B cell (primary cell): ENCODE measurements at regions not wholly inside any gene's neighbourhood (a gene's known extent, or its start where the extent isn't known, plus 50 kb on each side); places are given as distances from the start of the nearest gene placed in this dataset.
A peak's percentile ranks its signal among the peaks of the same experiment; 100 is the strongest.

Experiments used
- ATAC-seq: fragments of 200-7000 bp; cut with Tn5 transposase; one replicate; pipeline ENCODE4 v1.10.0; 2021; ENCODE audit warnings: low read depth, mild to moderate bottlenecking, moderate number of reproducible peaks, moderate library complexity
- CTCF ChIA-PET: fragments of 350-600 bp; sonication (Branson Sonifier 250); formaldehyde crosslinking; loops from one replicate; lab custom pipeline; 2021; ENCODE audit warnings: antibody characterized with exemption, inconsistent platforms; lab: Charles Lee
- POLR2A ChIA-PET: fragments of 350-600 bp; sonication (Branson Sonifier 250); formaldehyde crosslinking; loops from one replicate; lab custom pipeline; 2021; ENCODE audit warnings: antibody characterized with exemption; lab: Charles Lee
- DNase-seq: peaks from one replicate; pipeline ENCODE4 v3.0.0; 2013
- H2AFZ ChIP-seq: 2 replicates; pipeline ENCODE4 v1.6.1; 2012; ENCODE audit warnings: mild to moderate bottlenecking, low read depth, low read length; ENCODE audit not compliant: insufficient read depth, poor library complexity, severe bottlenecking
- H3K27ac ChIP-seq, 2 donors: 1 replicate in 1 of 2; 2 replicates in 1 of 2; pipeline ENCODE4 v1.5.1; 2012 to 2013; ENCODE audit warnings: low read length in 2 of 2, mild to moderate bottlenecking in 2 of 2, moderate library complexity in 1 of 2
- H3K27me3 ChIP-seq, 4 experiments: fragments of 200-600 bp in 1 of 4; sonication (generic) in 1 of 4; replicated peaks in 1 of 4; 1 replicate in 2 of 4; 2 replicates in 2 of 4; pipeline versions ENCODE4 v1.6.1 to v1.7.0; 2013 to 2016; ENCODE audit warnings: low read length in 3 of 4, mild to moderate bottlenecking in 2 of 4, mixed read lengths in 1 of 4, moderate library complexity in 1 of 4; ENCODE audit not compliant: insufficient read depth in 4 of 4, control insufficient read depth in 3 of 4; ENCODE audit errors: control extremely low read depth in 1 of 4
- H3K36me3 ChIP-seq, 2 experiments: replicated peaks in 1 of 2; 1 replicate in 1 of 2; 2 replicates in 1 of 2; pipeline versions ENCODE4 v1.6.1 to v1.7.1; 2013; ENCODE audit warnings: low read length in 1 of 2; ENCODE audit not compliant: insufficient read depth in 2 of 2, control insufficient read depth in 1 of 2; ENCODE audit errors: control extremely low read depth in 1 of 2, extremely low read depth in 1 of 2
- H3K4me1 ChIP-seq, 2 donors: fragments of 200-600 bp in 1 of 2; sonication (generic) in 1 of 2; 1 replicate in 1 of 2; 2 replicates in 1 of 2; pipeline versions ENCODE4 v1.5.1 to v1.6.1; 2013 to 2017; ENCODE audit warnings: low read length in 2 of 2; ENCODE audit not compliant: control insufficient read depth in 2 of 2, insufficient read depth in 2 of 2
- H3K4me2 ChIP-seq: replicated peaks from 2 replicates; pipeline ENCODE3; 2012; ENCODE audit warnings: mild to moderate bottlenecking, low read depth, low read length; ENCODE audit not compliant: poor library complexity, severe bottlenecking
- H3K4me3 ChIP-seq, 5 experiments: fragments of 200-600 bp in 1 of 5; sonication (generic) in 1 of 5; 1 replicate in 3 of 5; 2 replicates in 2 of 5; pipeline versions ENCODE4 v1.5.1 to v1.7.0; 2011 to 2016; ENCODE audit warnings: low read length in 4 of 5, mild to moderate bottlenecking in 4 of 5, low read depth in 2 of 5, control low read depth in 1 of 5, moderate library complexity in 1 of 5; ENCODE audit not compliant: insufficient read depth in 1 of 5; ENCODE audit errors: control extremely low read depth in 1 of 5, extremely low read depth in 1 of 5
- H3K79me2 ChIP-seq: fragments of 200-600 bp; sonication (generic); one replicate; pipeline ENCODE4 v1.6.0; 2016; ENCODE audit warnings: low read length; ENCODE audit not compliant: control insufficient read depth, insufficient read depth
- H3K9ac ChIP-seq: fragments of 200-600 bp; sonication (generic); 2 replicates; pipeline ENCODE4 v1.6.1; 2017; ENCODE audit warnings: mild to moderate bottlenecking, low read length, moderate library complexity
- H3K9me3 ChIP-seq, 3 donors: one replicate each; pipeline versions ENCODE4 v1.6.1 to v1.7.1; 2013; ENCODE audit warnings: low read length in 2 of 3; ENCODE audit not compliant: control insufficient read depth in 2 of 3, insufficient read depth in 1 of 3; ENCODE audit errors: control extremely low read depth in 1 of 3
- H4K20me1 ChIP-seq: 2 replicates; pipeline ENCODE4 v1.6.0; 2012; ENCODE audit warnings: mild to moderate bottlenecking, low read length; ENCODE audit not compliant: insufficient read depth, control insufficient read depth, poor library complexity, severe bottlenecking
- H3K27ac Mint-ChIP-seq: one replicate; pipeline ENCODE4 v1.8.0; 2021; ENCODE audit warnings: mixed read lengths
- H3K27me3 Mint-ChIP-seq: one replicate; pipeline ENCODE4 v1.8.0; 2021; ENCODE audit warnings: mixed read lengths
- H3K4me1 Mint-ChIP-seq: one replicate; pipeline ENCODE4 v1.8.0; 2021; ENCODE audit warnings: mixed read lengths
- H3K4me3 Mint-ChIP-seq: one replicate; pipeline ENCODE4 v1.8.0; 2021; ENCODE audit warnings: mixed read lengths
- H3K9me3 Mint-ChIP-seq: one replicate; pipeline ENCODE4 v1.8.0; 2022; ENCODE audit warnings: mixed read lengths; ENCODE audit not compliant: insufficient read depth
- CTCF ChIP-seq: fragments of 200-600 bp; IDR thresholded peaks from one replicate; pipeline ENCODE4 v1.8.0; 2022; ENCODE audit warnings: antibody characterized with exemption, mild to moderate bottlenecking
- EZH2 ChIP-seq: IDR thresholded peaks from 2 replicates; pipeline ENCODE4 v1.6.1; 2012; ENCODE audit warnings: borderline replicate concordance, low read depth, mild to moderate bottlenecking, moderate library complexity, low read length; ENCODE audit not compliant: insufficient read depth, poor library complexity, severe bottlenecking
- WGBS: methylation state at CpG from one replicate; pipeline ENCODE4 v1.1.5; 2013; ENCODE audit warnings: missing lambda C conversion rate; ENCODE audit not compliant: insufficient coverage; 5-methylcytosine and 5-hydroxymethylcytosine counted together
- intact Hi-C: fragments of 100-400 bp; cut with micrococcal nuclease; formaldehyde crosslinking; loops from one replicate; pipeline ENCODE4 v1.10.0; 2022

DNA sequence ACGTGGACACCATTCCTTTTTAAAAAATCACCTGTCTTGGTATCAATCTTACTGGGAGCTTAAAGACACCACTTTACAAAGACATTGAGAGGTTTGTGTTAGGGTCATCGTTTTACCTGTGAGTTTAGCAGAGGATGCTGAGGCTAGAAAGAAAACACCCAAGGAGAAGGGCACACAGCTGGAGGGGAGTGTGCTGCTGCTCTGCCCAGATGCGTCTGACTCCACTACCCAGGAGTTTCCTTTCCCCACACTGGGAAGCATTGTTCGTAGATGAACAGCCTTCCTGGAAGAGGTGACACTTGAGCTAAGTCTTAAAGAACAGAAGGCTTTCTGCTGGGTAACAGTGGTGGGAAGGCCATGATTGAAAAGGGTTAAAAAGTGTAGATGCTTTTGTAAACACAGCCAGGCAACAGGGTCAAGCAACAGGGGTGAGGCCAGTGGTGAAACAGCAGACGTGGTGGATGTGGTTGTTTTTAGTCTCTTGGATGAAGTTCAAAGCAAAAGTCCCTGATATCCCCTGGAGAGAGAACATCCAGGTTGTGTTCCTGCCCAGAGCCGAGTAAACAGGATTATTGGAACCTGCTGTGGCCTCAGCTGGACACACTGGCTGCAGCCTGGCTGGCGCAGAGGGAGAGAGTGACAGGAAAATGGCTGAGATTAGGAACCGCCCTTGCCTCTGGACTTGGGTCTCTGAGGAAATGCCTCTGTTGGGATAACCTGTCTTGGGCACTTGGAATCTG is 198.6 kb upstream of the JUN start:
- Histone ChIP-seq H3K9ac (no peak overlapping the region), H3K36me3 (no peaks in the 10 kb centered on the region), H3K9me3 (no peaks in the 10 kb centered on the region), H4K20me1 (no peaks in the 10 kb centered on the region), H3K79me2 (no peaks in the 10 kb centered on the region), H3K4me2 (no peak overlapping the region), H2AFZ (no peak overlapping the region), H3K27me3 (no peaks in the 10 kb centered on the region), H3K27ac (no peak overlapping the region), H3K4me3 (no peak overlapping the region), H3K4me1 (peaks cover 22 to 24% of the 10 kb centered on the region in 2 donors)
- 94% methylated on average over 5 of the region's 8 CpGs for WGBS
- peak overlapping the region; percentile 8 for H3K27ac Mint-ChIP-seq
- ATAC-seq: no peak
- ChIA-PET POLR2A (no interaction called here), CTCF (no interaction called here)
- intact Hi-C loops: no loop called here
- DNase-seq: no peak
- H3K27me3 Mint-ChIP-seq: no peaks in the 10 kb centered on the region
- H3K4me3 Mint-ChIP-seq: no peak overlapping the region
- TF ChIP-seq CTCF (no peak), EZH2 (no peak)
- H3K9me3 Mint-ChIP-seq: no peaks in the 10 kb centered on the region
- H3K4me1 Mint-ChIP-seq: peaks cover 29% of the 10 kb centered on the region

DNA sequence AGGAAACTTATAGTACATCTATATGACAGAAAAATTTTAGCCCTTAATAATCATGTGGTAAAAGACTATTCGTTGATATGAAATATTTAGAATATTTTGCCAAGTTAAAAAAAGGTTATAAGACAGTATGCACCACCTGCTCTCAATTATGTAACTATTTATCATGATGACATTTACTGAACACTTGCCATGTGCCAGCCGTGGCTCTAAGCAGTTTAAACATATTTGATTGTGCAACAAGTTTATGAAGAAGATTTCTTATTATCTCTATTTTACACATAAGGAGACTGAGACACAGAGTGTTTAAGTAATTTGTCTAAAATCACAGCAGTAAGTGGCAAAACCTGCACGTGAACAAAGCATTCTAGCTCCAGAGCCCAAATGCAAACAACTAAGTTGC is 199.3 kb upstream of the JUN start:
- Histone ChIP-seq H3K4me1 (peaks cover 29% of the 10 kb centered on the region in 2 donors), H3K27ac (no peak overlapping the region), H4K20me1 (no peaks in the 10 kb centered on the region), H2AFZ (no peak overlapping the region), H3K4me2 (no peak overlapping the region), H3K9me3 (no peaks in the 10 kb centered on the region), H3K4me3 (no peak overlapping the region), H3K79me2 (no peaks in the 10 kb centered on the region), H3K9ac (no peak overlapping the region), H3K27me3 (no peaks in the 10 kb centered on the region), H3K36me3 (no peaks in the 10 kb centered on the region)
- DNase-seq: no peak
- H3K9me3 Mint-ChIP-seq: no peaks in the 10 kb centered on the region
- intact Hi-C loops: no loop called here
- no peaks in the 10 kb centered on the region for H3K27me3 Mint-ChIP-seq
- WGBS: no CpG with 5 or more reads among the region's 3 CpGs
- ATAC-seq: no peak
- POLR2A ChIA-PET: no interaction called here
- TF ChIP-seq EZH2: no peak
- TF ChIP-seq CTCF: no peak
- CTCF ChIA-PET: interaction anchor here (0.7 kb wide), 1 partner anchor 15 kb away, joined by 4 read pairs; no protein-coding TSS in a partner anchor
- no peak overlapping the region for H3K27ac Mint-ChIP-seq
- H3K4me3 Mint-ChIP-seq: no peak overlapping the region
- H3K4me1 Mint-ChIP-seq: peaks cover 32% of the 10 kb centered on the region
